AG10803 (cell line): ENCODE measurements at regions not wholly inside any gene's neighbourhood (a gene's known extent, or its start where the extent isn't known, plus 50 kb on each side); places are given as distances from the start of the nearest gene placed in this dataset.

ENCODE experiments used
- DNase-seq: peaks from one replicate; pipeline ENCODE4 v3.0.0; 2010; ENCODE audit warnings: low read depth
- H3K4me3 ChIP-seq: 2 replicates; pipeline ENCODE4 v1.5.1; 2011; ENCODE audit warnings: mild to moderate bottlenecking, low read length, control low read depth
- CTCF ChIP-seq: conservative IDR thresholded peaks from 2 replicates; pipeline ENCODE4 v1.5.1; 2011; ENCODE audit warnings: mild to moderate bottlenecking, low read length, control low read depth, inconsistent platforms

GRCh38 chr1:94620345-94621031 lies 78.9 kb upstream of the F3 start:
- no peak for DNase-seq
- no peak for TF ChIP-seq CTCF
- H3K4me3 ChIP-seq: no peak overlapping the region

- no peak for DNase-seq
- no peak for TF ChIP-seq CTCF
- no peak overlapping the region for H3K4me3 ChIP-seq
Observed at GRCh38 chr1:94619731-94620130, 78.2 kb upstream of the F3 start.

GRCh38 chr1:94617957-94618739 lies 76.6 kb upstream of the F3 start:
- TF ChIP-seq CTCF: no peak
- DNase-seq: no peak
- no peak overlapping the region for H3K4me3 ChIP-seq

GRCh38 chr1:94617134-94617805 lies 75.7 kb upstream of the F3 start:
- peak; percentile 63 for DNase-seq
- no peak for TF ChIP-seq CTCF
- no peak overlapping the region for H3K4me3 ChIP-seq

- no peak for DNase-seq
- no peak overlapping the region for H3K4me3 ChIP-seq
- no peak for TF ChIP-seq CTCF
Observed at GRCh38 chr1:94616506-94616905, 74.9 kb upstream of the F3 start.

- no peak for DNase-seq
- H3K4me3 ChIP-seq: no peak overlapping the region
- TF ChIP-seq CTCF: no peak
Observed at GRCh38 chr1:94614996-94615395, 73.4 kb upstream of the F3 start.
